ENCODE measurements at regions not wholly inside any gene's neighbourhood (a gene's known extent, or its start where the extent isn't known, plus 50 kb on each side); places are given as distances from the start of the nearest gene placed in this dataset.
A peak's percentile ranks its signal among the peaks of the same experiment; 100 is the strongest.

- TF ChIP-seq HNF1A (IDR thresholded peaks at IDR 0.05; ENCODE audit: low read depth), result peak; percentile 49; the same call in 1 of the 2 replicates
- TF ChIP-seq HNF1A (CRISPR knock-in tag; IDR thresholded peaks at IDR 0.05; ENCODE audit: borderline replicate concordance), result peak; percentile 80; the same call in 1 of the 2 replicates
- TF ChIP-seq TFE3 (CRISPR knock-in tag; IDR thresholded peaks at IDR 0.05), result no peak
- TF ChIP-seq HNF4A (CRISPR knock-in tag; IDR thresholded peaks at IDR 0.05), result peak; percentile 86
- peak; percentile 43; the same call in 1 of the 2 replicates for TF ChIP-seq KLF12 (CRISPR knock-in tag; IDR thresholded peaks at IDR 0.05; ENCODE audit: borderline replicate concordance)
- TF ChIP-seq ZKSCAN8 (CRISPR knock-in tag; IDR thresholded peaks at IDR 0.05; ENCODE audit: borderline replicate concordance), result peak; percentile 16; the same call in 1 of the 2 replicates
- TF ChIP-seq SRSF4 (IDR thresholded peaks at IDR 0.05; ENCODE audit: low read depth, low read length, poor library complexity, severe bottlenecking), result no peak
- TF ChIP-seq SOX13 (IDR thresholded peaks at IDR 0.05), result peak; percentile 54; the same call in 1 of the 2 replicates
- peak in 1 of 2 experiments; percentile 81; a peak in 2 of 4 replicates for TF ChIP-seq SOX13 (CRISPR knock-in tag; conservative IDR thresholded peaks at IDR 0.05 in 1 of 2, IDR thresholded peaks at IDR 0.05 in 1 of 2)
- TF ChIP-seq NFKB2 (CRISPR knock-in tag; IDR thresholded peaks at IDR 0.05; ENCODE audit: borderline replicate concordance), result no peak
- TF ChIP-seq ZBTB7B (CRISPR knock-in tag; IDR thresholded peaks at IDR 0.05), result no peak; the same call in 1 of the 2 replicates
- TF ChIP-seq JDP2 (CRISPR knock-in tag; IDR thresholded peaks at IDR 0.05; ENCODE audit: borderline replicate concordance), result no peak
- TF ChIP-seq ZBTB26 (CRISPR knock-in tag; IDR thresholded peaks at IDR 0.05; ENCODE audit: borderline replicate concordance), result no peak
- no peak for TF ChIP-seq ZNF646 (CRISPR knock-in tag; IDR thresholded peaks at IDR 0.05)
- TF ChIP-seq HMGA1 (CRISPR knock-in tag; conservative IDR thresholded peaks at IDR 0.05), result no peak
These were observed 93.7 kb downstream of the SPTSSA start (continued) for GRCh38 chr14:34368115-34368970.

All from HepG2 (cell line).